Vagina (tissue), 2 donors: ENCODE measurements at regions not wholly inside any gene's neighbourhood (a gene's known extent, or its start where the extent isn't known, plus 50 kb on each side); places are given as distances from the start of the nearest gene placed in this dataset.

Experiments used
- DNase-seq, 2 donors: peaks; one replicate each; pipeline ENCODE4 v3.0.0-alpha.2; 2017; ENCODE audit errors: extremely low spot score in 2 of 2
- H3K27ac ChIP-seq: fragments of 200-600 bp; sonication (generic); one replicate; pipeline ENCODE4 v1.5.1; 2019
- H3K27me3 ChIP-seq: fragments of 200-600 bp; sonication (generic); one replicate; pipeline ENCODE4 v1.5.1; 2019
- H3K36me3 ChIP-seq, 2 donors: fragments of 200-600 bp; sonication (generic); one replicate each; pipeline ENCODE4 v1.5.1; 2017 to 2019
- H3K4me1 ChIP-seq: fragments of 200-600 bp; sonication (generic); one replicate; pipeline ENCODE4 v1.5.1; 2019
- H3K4me3 ChIP-seq, 2 donors: fragments of 200-600 bp; sonication (generic); 1 replicate in 1 of 2; 2 replicates in 1 of 2; pipeline ENCODE4 v1.5.1; 2016 to 2019
- H3K9me3 ChIP-seq: fragments of 200-600 bp; sonication (generic); one replicate; pipeline ENCODE4 v1.5.1; 2019
- CTCF ChIP-seq, 3 experiments: fragments of 450-650 bp in 2 of 3; fragments of 200-600 bp in 1 of 3; sonication (generic) in 1 of 3; IDR thresholded peaks; one replicate each; pipeline ENCODE4 v1.5.1; 2017 to 2019; ENCODE audit warnings: antibody characterized with exemption in 3 of 3, mild to moderate bottlenecking in 2 of 3, moderate library complexity in 2 of 3
- POLR2A ChIP-seq, 2 donors: fragments of 450-650 bp; IDR thresholded peaks; one replicate each; pipeline ENCODE4 v1.6.1; 2017; ENCODE audit warnings: antibody characterized with exemption in 2 of 2, mild to moderate bottlenecking in 2 of 2, moderate library complexity in 2 of 2
- POLR2AphosphoS5 ChIP-seq, 2 donors: sonication (generic); formaldehyde crosslinking; IDR thresholded peaks; one replicate each; pipeline ENCODE4 v1.9.0; 2017; ENCODE audit warnings: antibody characterized with exemption in 2 of 2, mild to moderate bottlenecking in 2 of 2, low read depth in 1 of 2; ENCODE audit not compliant: insufficient read depth in 1 of 2
- intact Hi-C: fragments of 100-400 bp; cut with DNase I; formaldehyde crosslinking; loops from one replicate; pipeline ENCODE4 v1.15.1; 2023

GRCh38 chr7:130896051-130896881, 162.3 kb upstream of the KLF14 start:
- peak in 1 of 2 donors; percentile 31 for DNase-seq
- Histone ChIP-seq H3K27ac (peak overlapping the region; percentile 86), H3K27me3 (no peaks in the 10 kb centered on the region), H3K36me3 (peaks cover 0 to 9% of the 10 kb centered on the region in 2 donors), H3K4me3 (no peak overlapping the region), H3K9me3 (no peaks in the 10 kb centered on the region), H3K4me1 (peaks cover 92% of the 10 kb centered on the region)
- intact Hi-C loops, result loop anchor here (10.0 kb wide), 2 partner anchors 139 to 209 kb away; no protein-coding TSS in a partner anchor
- TF ChIP-seq POLR2AphosphoS5 (IDR thresholded peaks at IDR 0.05; ENCODE audit: insufficient read depth in 1 of 2, low read depth in 1 of 2) (no peak), CTCF (IDR thresholded peaks at IDR 0.05) (peak in 1 of 3 experiments; percentile 8)

- peak; percentile 42 to 72 for TF ChIP-seq POLR2AphosphoS5 (IDR thresholded peaks at IDR 0.05; ENCODE audit: insufficient read depth in 1 of 2, low read depth in 1 of 2)
- TF ChIP-seq POLR2A (IDR thresholded peaks at IDR 0.05), result no peak
- peak; percentile 54 to 82 (median 78) for TF ChIP-seq CTCF (IDR thresholded peaks at IDR 0.05)
- Histone ChIP-seq H3K36me3 (peaks cover 0 to 9% of the 10 kb centered on the region in 2 donors), H3K27me3 (no peaks in the 10 kb centered on the region), H3K27ac (peak overlapping the region; percentile 86), H3K4me1 (peaks cover 93% of the 10 kb centered on the region), H3K4me3 (no peak overlapping the region), H3K9me3 (no peaks in the 10 kb centered on the region)
- DNase-seq, result no peak
- intact Hi-C loops, result loop anchor here (10.0 kb wide), 2 partner anchors 138 to 208 kb away; no protein-coding TSS in a partner anchor
These were observed 163.0 kb upstream of the KLF14 start for GRCh38 chr7:130896898-130897514.

GRCh38 chr7:130897515-130898419, 163.8 kb upstream of the KLF14 start:
- Histone ChIP-seq H3K4me3 (no peak overlapping the region), H3K36me3 (peaks cover 0 to 9% of the 10 kb centered on the region in 2 donors), H3K27me3 (no peaks in the 10 kb centered on the region), H3K4me1 (peaks cover 97% of the 10 kb centered on the region), H3K9me3 (no peaks in the 10 kb centered on the region), H3K27ac (peak overlapping the region; percentile 86)
- TF ChIP-seq POLR2A (IDR thresholded peaks at IDR 0.05) (no peak), POLR2AphosphoS5 (IDR thresholded peaks at IDR 0.05; ENCODE audit: insufficient read depth in 1 of 2, low read depth in 1 of 2) (peak in 1 of 2 donors; percentile 13), CTCF (IDR thresholded peaks at IDR 0.05) (no peak)
- intact Hi-C loops, result loop anchor here (10.0 kb wide), 2 partner anchors 137 to 207 kb away; no protein-coding TSS in a partner anchor
- DNase-seq, result no peak

- H3K36me3 ChIP-seq, result peaks cover 0 to 9% of the 10 kb centered on the region in 2 donors
- DNase-seq, result no peak
- no peak overlapping the region for H3K4me3 ChIP-seq
- peaks cover 97% of the 10 kb centered on the region for H3K4me1 ChIP-seq
- H3K27ac ChIP-seq, result peak overlapping the region; percentile 86
- no peaks in the 10 kb centered on the region for H3K27me3 ChIP-seq
- H3K9me3 ChIP-seq, result no peaks in the 10 kb centered on the region
- intact Hi-C loops, result loop anchor here (10.0 kb wide), 2 partner anchors 136 to 206 kb away; no protein-coding TSS in a partner anchor
- TF ChIP-seq CTCF (IDR thresholded peaks at IDR 0.05) (no peak), POLR2A (IDR thresholded peaks at IDR 0.05) (no peak), POLR2AphosphoS5 (IDR thresholded peaks at IDR 0.05; ENCODE audit: insufficient read depth in 1 of 2, low read depth in 1 of 2) (no peak)
These were observed 165.1 kb upstream of the KLF14 start for GRCh38 chr7:130899071-130899560.
